ENCODE measurements at regions not wholly inside any gene's neighbourhood (a gene's known extent, or its start where the extent isn't known, plus 50 kb on each side); places are given as distances from the start of the nearest gene placed in this dataset.

DNA sequence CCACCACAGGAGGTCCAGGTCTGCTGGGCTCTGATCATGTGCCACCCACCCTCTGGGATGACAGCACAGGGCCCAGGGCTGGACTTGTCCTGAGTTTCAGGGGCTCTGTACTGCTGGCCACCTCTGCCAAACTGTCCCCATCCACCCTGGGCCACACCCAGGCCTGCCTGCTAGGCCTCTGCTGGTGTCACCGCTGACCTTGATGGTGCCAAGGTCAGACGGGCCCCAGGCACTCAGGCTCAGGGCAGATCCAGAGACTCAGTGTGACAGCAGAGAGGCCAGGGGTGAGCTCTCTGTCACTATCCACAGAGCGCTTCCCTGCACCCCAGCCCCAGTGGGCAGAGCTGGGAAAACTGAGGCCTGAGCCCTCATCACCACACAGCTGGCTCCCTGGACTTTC lies 75.6 kb downstream of the RMI2 start:
- ATAC-seq = peak; percentile 53
- H3K9ac ChIP-seq (ENCODE audit: insufficient read depth, low read depth, low read length) = no peak overlapping the region
- no peaks in the 10 kb centered on the region for H3K79me2 ChIP-seq (ENCODE audit: insufficient read depth, low read length)
- CTCF ChIA-PET (ENCODE audit: low intra/inter-chr PET ratio, low total read pairs) = no interaction called here
- no peak for DNase-seq (ENCODE audit: low spot score)
- no peak overlapping the region for H3K4me3 ChIP-seq (replicated peaks in 1 of 3; ENCODE audit: insufficient read depth in 1 of 3, low read depth in 2 of 3, low read length in 3 of 3)
- peaks cover 19 to 52% of the 10 kb centered on the region in 2 experiments for H3K27me3 ChIP-seq (ENCODE audit: control insufficient read depth in 1 of 2, insufficient read depth in 2 of 2, low read length in 2 of 2)
- H3K4me1 ChIP-seq (ENCODE audit: insufficient read depth, low read length) = peaks cover 18% of the 10 kb centered on the region
- no TSS peak for BruUV-seq (replicated peaks)
- H4K20me1 ChIP-seq (ENCODE audit: insufficient read depth, low read length) = no peaks in the 10 kb centered on the region
- 86% methylated on average over 1 of the region's 3 CpGs for WGBS (ENCODE audit: low lambda C conversion rate)
- intact Hi-C loops (cut with micrococcal nuclease; ENCODE audit: unreplicated experiment) = no loop called here
- no peak overlapping the region for H3K27ac ChIP-seq (ENCODE audit: extremely low read length, insufficient read depth, low read length)
- H3K36me3 ChIP-seq (replicated peaks in 1 of 2; ENCODE audit: control insufficient read depth in 1 of 2, insufficient read depth in 2 of 2, low read length in 2 of 2) = no peaks in the 10 kb centered on the region
- no peaks in the 10 kb centered on the region for H3K9me3 ChIP-seq (ENCODE audit: low read length)
- no peak overlapping the region for H2AFZ ChIP-seq (ENCODE audit: low read length)
- POLR2A ChIA-PET = no interaction called here
- in situ Hi-C loops (cut with HindIII; ENCODE audit: extremely low pct_ligation_motif_present, low pct_unique_long_range_greater_than_20kb) = loop anchor here (25.0 kb wide), 1 partner anchor 91 kb away; no protein-coding TSS in a partner anchor
- no peak for FAIRE-seq
- H3K4me2 ChIP-seq (ENCODE audit: low read depth, low read length) = no peak overlapping the region
- no peak for TF ChIP-seq HOXA7 (CRISPR knock-in tag; IDR thresholded peaks at IDR 0.05)
- TF ChIP-seq HDAC6 (IDR thresholded peaks at IDR 0.05; ENCODE audit: low read depth, low read length) = no peak
- 0 out of 2 replicates have a peak, but pooled peaks have one; percentile 35 for TF ChIP-seq ZNF629 (CRISPR knock-in tag; conservative IDR thresholded peaks at IDR 0.05)
- TF ChIP-seq ZNF724P (CRISPR knock-in tag; IDR thresholded peaks at IDR 0.05; ENCODE audit: borderline replicate concordance) = no peak
- TF ChIP-seq HMGA1 (CRISPR knock-in tag; conservative IDR thresholded peaks at IDR 0.05) = no peak
- TF ChIP-seq ZFX (CRISPR knock-in tag; IDR thresholded peaks at IDR 0.05; ENCODE audit: low read depth) = peak; percentile 36; the same call in 1 of the 2 replicates
- peak; percentile 96 for TF ChIP-seq ESRRA (CRISPR knock-in tag; IDR thresholded peaks at IDR 0.05; ENCODE audit: low read depth)
- TF ChIP-seq RORA (CRISPR knock-in tag; IDR thresholded peaks at IDR 0.05) = no peak
- peak; percentile 26; the same call in 1 of the 2 replicates for TF ChIP-seq GABPB1 (CRISPR knock-in tag; IDR thresholded peaks at IDR 0.05)
- TF ChIP-seq ZNF136 (CRISPR knock-in tag; IDR thresholded peaks at IDR 0.05; ENCODE audit: low read depth) = no peak
- no peak for TF ChIP-seq ZSCAN25 (CRISPR knock-in tag; IDR thresholded peaks at IDR 0.05)
- TF ChIP-seq ZNF768 (CRISPR knock-in tag; IDR thresholded peaks at IDR 0.05) = peak; percentile 24; the same call in 1 of the 2 replicates
- peak; percentile 25; the same call in 1 of the 2 replicates for TF ChIP-seq KDM5B (CRISPR knock-in tag; IDR thresholded peaks at IDR 0.05; ENCODE audit: borderline replicate concordance)
- TF ChIP-seq, protein P1, sequence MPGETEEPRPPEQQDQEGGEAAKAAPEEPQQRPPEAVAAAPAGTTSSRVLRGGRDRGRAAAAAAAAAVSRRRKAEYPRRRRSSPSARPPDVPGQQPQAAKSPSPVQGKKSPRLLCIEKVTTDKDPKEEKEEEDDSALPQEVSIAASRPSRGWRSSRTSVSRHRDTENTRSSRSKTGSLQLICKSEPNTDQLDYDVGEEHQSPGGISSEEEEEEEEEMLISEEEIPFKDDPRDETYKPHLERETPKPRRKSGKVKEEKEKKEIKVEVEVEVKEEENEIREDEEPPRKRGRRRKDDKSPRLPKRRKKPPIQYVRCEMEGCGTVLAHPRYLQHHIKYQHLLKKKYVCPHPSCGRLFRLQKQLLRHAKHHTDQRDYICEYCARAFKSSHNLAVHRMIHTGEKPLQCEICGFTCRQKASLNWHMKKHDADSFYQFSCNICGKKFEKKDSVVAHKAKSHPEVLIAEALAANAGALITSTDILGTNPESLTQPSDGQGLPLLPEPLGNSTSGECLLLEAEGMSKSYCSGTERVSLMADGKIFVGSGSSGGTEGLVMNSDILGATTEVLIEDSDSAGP (CRISPR knock-in tag; IDR thresholded peaks at IDR 0.05; ENCODE audit: borderline replicate concordance) = 0 out of 2 replicates have a peak, but pooled peaks have one; percentile 19
- TF ChIP-seq NRL (CRISPR knock-in tag; IDR thresholded peaks at IDR 0.05; ENCODE audit: borderline replicate concordance) = peak; percentile 16; the same call in 1 of the 2 replicates
- TF ChIP-seq MTA1 (CRISPR knock-in tag; IDR thresholded peaks at IDR 0.05; ENCODE audit: borderline replicate concordance) = peak; percentile 32; the same call in 1 of the 2 replicates
- TF ChIP-seq, protein P2, sequence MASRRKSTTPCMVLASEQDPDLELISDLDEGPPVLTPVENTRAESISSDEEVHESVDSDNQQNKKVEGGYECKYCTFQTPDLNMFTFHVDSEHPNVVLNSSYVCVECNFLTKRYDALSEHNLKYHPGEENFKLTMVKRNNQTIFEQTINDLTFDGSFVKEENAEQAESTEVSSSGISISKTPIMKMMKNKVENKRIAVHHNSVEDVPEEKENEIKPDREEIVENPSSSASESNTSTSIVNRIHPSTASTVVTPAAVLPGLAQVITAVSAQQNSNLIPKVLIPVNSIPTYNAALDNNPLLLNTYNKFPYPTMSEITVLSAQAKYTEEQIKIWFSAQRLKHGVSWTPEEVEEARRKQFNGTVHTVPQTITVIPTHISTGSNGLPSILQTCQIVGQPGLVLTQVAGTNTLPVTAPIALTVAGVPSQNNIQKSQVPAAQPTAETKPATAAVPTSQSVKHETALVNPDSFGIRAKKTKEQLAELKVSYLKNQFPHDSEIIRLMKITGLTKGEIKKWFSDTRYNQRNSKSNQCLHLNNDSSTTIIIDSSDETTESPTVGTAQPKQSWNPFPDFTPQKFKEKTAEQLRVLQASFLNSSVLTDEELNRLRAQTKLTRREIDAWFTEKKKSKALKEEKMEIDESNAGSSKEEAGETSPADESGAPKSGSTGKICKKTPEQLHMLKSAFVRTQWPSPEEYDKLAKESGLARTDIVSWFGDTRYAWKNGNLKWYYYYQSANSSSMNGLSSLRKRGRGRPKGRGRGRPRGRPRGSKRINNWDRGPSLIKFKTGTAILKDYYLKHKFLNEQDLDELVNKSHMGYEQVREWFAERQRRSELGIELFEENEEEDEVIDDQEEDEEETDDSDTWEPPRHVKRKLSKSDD (CRISPR knock-in tag; IDR thresholded peaks at IDR 0.05; ENCODE audit: low read depth) = no peak
- no peak for TF ChIP-seq ARNT2 (CRISPR knock-in tag; IDR thresholded peaks at IDR 0.05; ENCODE audit: low read depth)
- TF ChIP-seq ATF1 (CRISPR knock-in tag; IDR thresholded peaks at IDR 0.05) = no peak
- TF ChIP-seq ZBTB7A (CRISPR knock-in tag; IDR thresholded peaks at IDR 0.05) = 0 out of 2 replicates have a peak, but pooled peaks have one; percentile 0
- no peak for TF ChIP-seq AGO1 (IDR thresholded peaks at IDR 0.05; ENCODE audit: low read depth, low read length, poor library complexity, severe bottlenecking)

All from HepG2 (cell line).